CD14-positive monocyte (primary cell): ENCODE measurements at regions not wholly inside any gene's neighbourhood (a gene's known extent, or its start where the extent isn't known, plus 50 kb on each side); places are given as distances from the start of the nearest gene placed in this dataset.

ENCODE experiments used
- DNase-seq, 3 donors: peaks; one replicate each; pipeline ENCODE4 v3.0.0-alpha.2; 2011 to 2022
- H2AFZ ChIP-seq: 2 replicates; pipeline ENCODE4 v1.6.0; 2012; ENCODE audit warnings: mild to moderate bottlenecking, low read depth, low read length, inconsistent platforms; ENCODE audit not compliant: insufficient read depth, poor library complexity, severe bottlenecking
- H3K27ac ChIP-seq, 2 donors: 1 replicate in 1 of 2; 2 replicates in 1 of 2; pipeline ENCODE4 v1.5.1; 2012 to 2013; ENCODE audit warnings: low read length in 2 of 2, control low read depth in 1 of 2, inconsistent platforms in 1 of 2, low read depth in 1 of 2, mild to moderate bottlenecking in 1 of 2
- H3K27me3 ChIP-seq, 2 donors: one replicate each; pipeline versions ENCODE4 v1.6.0 to v1.6.1; 2011 to 2013; ENCODE audit warnings: low read length in 2 of 2; ENCODE audit not compliant: control insufficient read depth in 2 of 2, insufficient read depth in 2 of 2
- H3K36me3 ChIP-seq, 2 donors: replicated peaks in 1 of 2; 1 replicate in 1 of 2; 2 replicates in 1 of 2; pipeline versions ENCODE4 v1.5.1 to v1.6.1; 2012 to 2013; ENCODE audit warnings: low read length in 2 of 2, control low read depth in 1 of 2, inconsistent platforms in 1 of 2, mild to moderate bottlenecking in 1 of 2; ENCODE audit not compliant: insufficient read depth in 2 of 2, control insufficient read depth in 1 of 2
- H3K4me1 ChIP-seq, 2 donors: 1 replicate in 1 of 2; 2 replicates in 1 of 2; pipeline versions ENCODE4 v1.5.1 to v1.6.1; 2012 to 2013; ENCODE audit warnings: low read length in 2 of 2, control low read depth in 1 of 2, inconsistent platforms in 1 of 2, mild to moderate bottlenecking in 1 of 2, moderate library complexity in 1 of 2; ENCODE audit not compliant: insufficient read depth in 2 of 2, control insufficient read depth in 1 of 2
- H3K4me2 ChIP-seq: replicated peaks from 2 replicates; pipeline ENCODE3; 2012; ENCODE audit warnings: low read length, moderate library complexity, mild to moderate bottlenecking; ENCODE audit not compliant: poor library complexity, severe bottlenecking; ENCODE audit errors: extremely low read depth
- H3K4me3 ChIP-seq, 3 experiments: fragments of 200-600 bp in 1 of 3; sonication (generic) in 1 of 3; replicated peaks in 1 of 3; 1 replicate in 2 of 3; 2 replicates in 1 of 3; pipeline ENCODE4 v1.5.1; 2011 to 2013; ENCODE audit warnings: low read length in 3 of 3, mild to moderate bottlenecking in 3 of 3, control low read depth in 2 of 3, low read depth in 2 of 3, inconsistent platforms in 1 of 3, moderate library complexity in 1 of 3
- H3K79me2 ChIP-seq: 2 replicates; pipeline ENCODE4 v1.6.0; 2012; ENCODE audit warnings: mild to moderate bottlenecking, control low read depth, inconsistent platforms, low read length, moderate library complexity; ENCODE audit not compliant: insufficient read depth
- H3K9ac ChIP-seq: 2 replicates; pipeline ENCODE4 v1.6.0; 2017; ENCODE audit warnings: low read length, mild to moderate bottlenecking; ENCODE audit not compliant: insufficient read depth, poor library complexity, severe bottlenecking
- H3K9me3 ChIP-seq, 2 donors: replicated peaks in 1 of 2; 1 replicate in 1 of 2; 2 replicates in 1 of 2; pipeline versions ENCODE4 v1.5.1 to v1.6.1; 2012 to 2013; ENCODE audit warnings: low read length in 2 of 2, control low read depth in 1 of 2; ENCODE audit not compliant: control insufficient read depth in 1 of 2, insufficient read depth in 1 of 2
- H4K20me1 ChIP-seq: 2 replicates; pipeline ENCODE4 v1.6.0; 2012; ENCODE audit warnings: mild to moderate bottlenecking, low read length, control low read depth, moderate library complexity; ENCODE audit not compliant: insufficient read depth
- H3K27ac Mint-ChIP-seq, 7 donors: one replicate each; pipeline ENCODE4 v1.8.0; 2020; ENCODE audit warnings: mild to moderate bottlenecking in 7 of 7, mixed read lengths in 7 of 7, moderate library complexity in 6 of 7, inconsistent platforms in 2 of 7
- H3K27me3 Mint-ChIP-seq, 3 donors: one replicate each; pipeline ENCODE4 v1.8.0; 2021 to 2022; ENCODE audit warnings: low read depth in 3 of 3, mild to moderate bottlenecking in 3 of 3, mixed read lengths in 3 of 3, moderate library complexity in 3 of 3, inconsistent platforms in 1 of 3
- H3K36me3 Mint-ChIP-seq, 2 donors: one replicate each; pipeline ENCODE4 v1.8.0; 2020; ENCODE audit warnings: mixed read lengths in 2 of 2, inconsistent platforms in 1 of 2, mild to moderate bottlenecking in 1 of 2
- H3K4me1 Mint-ChIP-seq: one replicate; pipeline ENCODE4 v1.8.0; 2020; ENCODE audit warnings: mild to moderate bottlenecking, mixed read lengths
- H3K4me3 Mint-ChIP-seq, 2 donors: one replicate each; pipeline ENCODE4 v1.8.0; 2020; ENCODE audit warnings: mild to moderate bottlenecking in 2 of 2, mixed read lengths in 2 of 2, moderate library complexity in 1 of 2
- H3K9me3 Mint-ChIP-seq, 7 donors: one replicate each; pipeline ENCODE4 v1.8.0; 2020 to 2022; ENCODE audit warnings: mixed read lengths in 7 of 7, mild to moderate bottlenecking in 6 of 7, moderate library complexity in 6 of 7, inconsistent platforms in 2 of 7
- WGBS: methylation state at CpG from one replicate; pipeline ENCODE4 v1.1.5; 2013; ENCODE audit warnings: missing lambda C conversion rate; ENCODE audit not compliant: insufficient coverage; 5-methylcytosine and 5-hydroxymethylcytosine counted together
- intact Hi-C, 2 donors: fragments of 100-400 bp; cut with micrococcal nuclease; formaldehyde crosslinking; loops; one replicate each; pipeline versions ENCODE4 v1.15.0 to v1.15.1; 2023
- TF ChIP-seq, protein P1 (sequence below): fragments of 200-600 bp; IDR thresholded peaks from one replicate; pipeline ENCODE4 v1.8.0; 2022; ENCODE audit warnings: antibody characterized with exemption, mild to moderate bottlenecking

DNA sequence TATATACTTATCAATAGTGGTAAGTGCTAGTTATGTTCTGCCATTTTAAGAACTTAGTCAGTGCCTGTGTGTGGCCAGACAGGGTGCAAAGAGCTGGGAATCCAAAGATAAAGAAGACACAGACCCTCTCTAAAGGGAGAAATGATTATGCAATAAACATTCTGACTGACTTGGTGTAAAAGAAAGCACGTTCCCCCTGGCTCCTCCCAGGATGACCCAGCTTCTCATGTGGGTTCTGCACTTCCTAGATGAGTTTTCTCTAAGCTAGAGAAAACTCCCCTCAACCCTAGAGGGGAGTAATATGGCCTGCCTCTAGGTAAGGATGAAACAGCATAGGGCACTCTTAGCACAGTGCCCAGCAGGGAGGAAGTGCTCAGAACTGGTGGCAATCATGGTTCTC lies 231.2 kb downstream of the VRK1 start:
- Histone ChIP-seq H3K27ac (no peak overlapping the region), H3K27me3 (peaks cover 20 to 48% of the 10 kb centered on the region in 2 donors), H3K36me3 (no peaks in the 10 kb centered on the region), H3K79me2 (no peaks in the 10 kb centered on the region), H3K4me1 (no peaks in the 10 kb centered on the region), H3K4me3 (no peak overlapping the region), H3K9me3 (peaks cover under 1 to 20% of the 10 kb centered on the region in 2 donors), H3K4me2 (no peak overlapping the region), H3K9ac (no peak overlapping the region), H2AFZ (no peak overlapping the region), H4K20me1 (no peaks in the 10 kb centered on the region)
- DNase-seq: no peak
- TF ChIP-seq, protein P1, sequence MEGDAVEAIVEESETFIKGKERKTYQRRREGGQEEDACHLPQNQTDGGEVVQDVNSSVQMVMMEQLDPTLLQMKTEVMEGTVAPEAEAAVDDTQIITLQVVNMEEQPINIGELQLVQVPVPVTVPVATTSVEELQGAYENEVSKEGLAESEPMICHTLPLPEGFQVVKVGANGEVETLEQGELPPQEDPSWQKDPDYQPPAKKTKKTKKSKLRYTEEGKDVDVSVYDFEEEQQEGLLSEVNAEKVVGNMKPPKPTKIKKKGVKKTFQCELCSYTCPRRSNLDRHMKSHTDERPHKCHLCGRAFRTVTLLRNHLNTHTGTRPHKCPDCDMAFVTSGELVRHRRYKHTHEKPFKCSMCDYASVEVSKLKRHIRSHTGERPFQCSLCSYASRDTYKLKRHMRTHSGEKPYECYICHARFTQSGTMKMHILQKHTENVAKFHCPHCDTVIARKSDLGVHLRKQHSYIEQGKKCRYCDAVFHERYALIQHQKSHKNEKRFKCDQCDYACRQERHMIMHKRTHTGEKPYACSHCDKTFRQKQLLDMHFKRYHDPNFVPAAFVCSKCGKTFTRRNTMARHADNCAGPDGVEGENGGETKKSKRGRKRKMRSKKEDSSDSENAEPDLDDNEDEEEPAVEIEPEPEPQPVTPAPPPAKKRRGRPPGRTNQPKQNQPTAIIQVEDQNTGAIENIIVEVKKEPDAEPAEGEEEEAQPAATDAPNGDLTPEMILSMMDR: no peak
- H3K4me1 Mint-ChIP-seq: no peaks in the 10 kb centered on the region
- H3K27me3 Mint-ChIP-seq: peaks cover 25 to 58% (median 41%) of the 10 kb centered on the region in 3 donors
- H3K36me3 Mint-ChIP-seq: no peaks in the 10 kb centered on the region
- peaks cover 3 to 17% (median 10%) of the 10 kb centered on the region in 7 donors for H3K9me3 Mint-ChIP-seq
- no peak overlapping the region for H3K27ac Mint-ChIP-seq
- no CpG with 5 or more reads among the region's 1 CpG for WGBS
- no peak overlapping the region for H3K4me3 Mint-ChIP-seq
- intact Hi-C loops: no loop called here

DNA sequence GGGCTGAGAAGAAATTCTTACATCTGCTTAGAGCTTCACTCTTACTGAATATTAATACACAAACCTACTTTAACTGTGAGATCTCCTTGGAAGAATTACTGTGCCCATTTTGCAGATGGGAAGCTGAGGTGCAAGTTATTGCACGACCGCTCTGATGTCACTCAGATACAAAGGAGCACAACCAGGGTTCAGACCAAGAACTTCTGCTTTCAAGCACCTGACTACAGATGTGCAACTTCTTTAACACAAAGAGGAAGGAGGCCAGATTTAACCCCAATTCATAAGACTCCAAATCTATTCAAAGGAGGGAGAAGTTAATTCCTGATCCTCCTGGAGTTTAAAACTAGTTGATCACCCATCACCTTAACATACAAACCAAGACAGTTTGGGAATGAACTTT lies 232.6 kb downstream of the VRK1 start:
- intact Hi-C loops: no loop called here
- Mint-ChIP-seq H3K9me3 (peaks cover 3 to 17% (median 15%) of the 10 kb centered on the region in 7 donors), H3K27ac (peak overlapping the region in 1 of 7 donors; percentile 26), H3K4me1 (no peaks in the 10 kb centered on the region), H3K4me3 (no peak overlapping the region), H3K27me3 (peaks cover 31 to 62% (median 48%) of the 10 kb centered on the region in 3 donors), H3K36me3 (no peaks in the 10 kb centered on the region)
- Histone ChIP-seq H3K9me3 (peaks cover 4 to 20% of the 10 kb centered on the region in 2 donors), H4K20me1 (no peaks in the 10 kb centered on the region), H3K4me1 (no peaks in the 10 kb centered on the region), H3K27me3 (peaks cover 23 to 51% of the 10 kb centered on the region in 2 donors), H3K9ac (no peak overlapping the region), H3K79me2 (no peaks in the 10 kb centered on the region), H3K4me2 (no peak overlapping the region), H3K27ac (no peak overlapping the region), H2AFZ (no peak overlapping the region), H3K4me3 (no peak overlapping the region), H3K36me3 (no peaks in the 10 kb centered on the region)
- WGBS: no CpG with 5 or more reads among the region's 2 CpGs
- TF ChIP-seq, protein P1: no peak
- no peak for DNase-seq
